Left renal pelvis (tissue), 4 donors: ENCODE measurements at regions not wholly inside any gene's neighbourhood (a gene's known extent, or its start where the extent isn't known, plus 50 kb on each side); places are given as distances from the start of the nearest gene placed in this dataset.
"Not testable (repeated sequence)": the region's sequence is repeated elsewhere in the genome, so short reads cannot be mapped to it uniquely, and the experiment has no call there.

Experiments
- DNase-seq, 4 donors: peaks; one replicate each; pipeline ENCODE4 v3.0.0-alpha.2; 2013; ENCODE audit warnings: low read depth in 4 of 4, low spot score in 3 of 4

DNA sequence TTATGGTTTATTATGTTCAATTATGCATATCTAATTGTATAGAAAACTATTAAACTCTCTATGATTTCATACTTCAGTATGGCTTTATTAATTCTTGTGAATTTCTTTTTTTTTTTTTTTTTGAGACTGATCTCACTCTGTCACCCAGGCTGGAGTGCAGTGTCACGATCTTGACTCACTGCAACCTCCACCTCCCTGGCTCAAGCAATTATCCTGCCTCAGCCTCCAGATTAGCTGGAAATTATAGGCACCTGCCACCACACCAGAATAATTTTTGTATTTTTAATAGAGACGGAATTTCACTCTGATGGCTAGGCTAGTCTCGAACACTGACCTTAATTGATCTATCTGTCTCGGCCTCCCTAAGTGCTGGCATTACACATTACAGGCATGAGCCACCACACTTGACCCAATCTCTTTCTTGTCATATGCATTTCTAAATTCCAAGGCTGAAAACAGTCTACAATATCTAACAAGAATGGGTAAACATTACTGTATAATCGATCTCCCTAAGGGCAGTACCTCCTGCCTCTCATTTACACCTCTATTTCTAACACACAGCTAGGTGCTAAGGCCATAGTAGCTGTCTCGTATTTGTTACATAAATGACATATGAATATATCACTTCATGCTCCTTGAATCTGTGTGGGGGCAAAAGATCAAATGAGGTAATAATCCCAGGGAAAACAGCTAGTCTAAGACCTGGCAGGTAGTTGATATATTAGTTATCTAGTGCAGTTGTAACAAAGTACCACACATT is 258.2 kb upstream of the CDH8 start:
- no peak for DNase-seq

DNA sequence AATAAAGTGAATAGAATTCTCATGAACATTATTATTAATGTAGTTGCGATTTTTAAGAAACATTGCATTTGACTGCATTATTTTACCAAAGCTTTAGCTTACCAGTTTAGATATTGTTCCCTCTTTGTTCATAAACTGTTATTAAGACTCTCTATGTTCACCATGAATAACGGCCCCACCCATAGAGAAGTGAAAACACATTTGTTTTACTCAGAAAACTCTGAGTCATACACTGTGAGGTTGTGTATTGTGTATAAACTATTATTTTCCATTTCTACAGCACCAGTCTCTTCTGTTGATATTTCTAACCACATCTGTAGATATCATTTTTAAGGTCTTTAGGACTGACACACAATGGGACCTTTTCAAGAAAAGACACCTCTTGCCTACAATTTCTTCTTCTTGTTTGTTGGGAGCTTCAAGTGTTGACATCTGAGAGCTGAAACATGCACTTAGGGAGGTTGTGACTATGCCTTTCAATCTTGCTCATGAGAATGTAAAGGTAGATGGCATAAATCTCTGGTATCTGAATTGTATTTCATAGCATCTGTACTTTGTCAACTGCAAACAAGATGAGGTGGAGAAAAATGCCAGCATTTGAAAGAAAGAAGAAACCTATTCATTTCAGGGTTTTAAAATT is 252.9 kb upstream of the CDH8 start:
- DNase-seq = no peak

- no peak for DNase-seq
Observed at GRCh38 chr16:62280506-62280905, 244.3 kb upstream of the CDH8 start.

DNA sequence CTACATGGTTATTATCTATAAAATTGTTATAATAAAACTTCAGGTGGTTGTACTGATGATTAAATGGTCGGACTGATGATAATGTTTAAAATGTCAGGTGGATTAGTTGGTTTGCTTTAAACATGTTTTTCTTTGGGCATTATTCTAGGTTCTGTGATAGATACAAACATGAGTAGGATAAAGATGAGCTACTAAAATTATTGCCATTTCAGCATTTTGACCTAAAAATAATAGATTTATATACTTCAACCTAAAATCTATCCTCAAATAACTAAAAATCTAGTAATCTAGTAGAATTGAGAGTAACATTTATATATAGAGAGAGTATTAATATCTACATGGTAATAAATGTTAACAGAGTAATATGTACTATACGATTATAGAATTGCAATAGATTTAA is 241.7 kb upstream of the CDH8 start:
- DNase-seq = no peak

DNA sequence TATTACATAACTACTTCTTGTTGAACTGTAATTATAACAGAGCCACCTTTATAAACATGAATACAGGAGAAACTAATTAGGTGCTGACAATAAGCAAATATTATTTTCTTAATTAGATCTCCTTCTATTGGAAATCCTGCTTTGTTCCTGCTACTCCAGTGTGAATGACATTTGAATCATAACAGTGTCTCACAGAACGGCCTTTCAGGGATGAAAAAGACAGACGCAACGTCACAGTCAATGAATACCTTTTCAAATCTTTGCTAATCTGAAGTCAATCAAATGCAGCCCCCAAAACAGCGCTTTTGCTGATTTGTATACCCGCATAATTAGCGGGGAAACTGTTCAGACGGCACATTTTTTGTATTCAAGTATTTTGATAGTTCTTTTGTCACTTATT is 240.4 kb upstream of the CDH8 start:
- DNase-seq = no peak

DNA sequence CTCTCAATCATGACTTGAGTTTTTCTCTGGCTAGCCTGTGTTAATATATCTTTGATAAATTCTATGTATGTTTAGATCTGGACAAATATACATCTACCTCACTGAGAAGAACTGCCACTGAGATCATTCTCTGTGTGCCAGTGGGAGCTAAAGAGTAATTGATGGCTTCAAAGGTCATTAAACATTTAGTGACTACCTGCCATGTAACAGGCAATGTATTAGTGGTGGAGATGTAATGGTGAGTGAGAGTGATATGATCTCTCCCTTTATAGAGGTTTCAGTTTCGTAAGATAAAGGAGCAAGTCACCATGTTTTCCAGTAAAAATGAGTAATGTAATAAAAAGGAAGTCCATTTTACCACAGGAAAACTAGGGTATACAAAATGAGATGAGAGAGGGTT is 235.8 kb upstream of the CDH8 start:
- DNase-seq = no peak

DNA sequence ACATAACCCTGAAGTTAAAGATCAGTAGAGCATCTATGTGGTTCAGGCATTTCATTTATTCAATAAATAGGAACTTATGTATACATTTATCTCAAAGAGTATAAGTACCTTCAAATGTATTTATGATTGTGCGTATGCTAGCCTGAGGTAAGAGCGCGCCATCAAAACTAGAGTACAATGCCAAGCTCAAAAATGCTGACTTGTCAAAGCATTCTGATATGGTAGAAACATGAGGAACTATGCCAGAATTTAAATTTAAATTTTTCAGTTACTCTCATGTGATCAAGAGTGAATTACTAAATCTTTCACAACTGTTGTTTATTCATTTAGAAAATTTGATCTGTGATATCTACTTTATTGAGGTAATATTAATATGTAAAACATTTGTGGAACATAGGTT is 225.5 kb upstream of the CDH8 start:
- no peak for DNase-seq

DNA sequence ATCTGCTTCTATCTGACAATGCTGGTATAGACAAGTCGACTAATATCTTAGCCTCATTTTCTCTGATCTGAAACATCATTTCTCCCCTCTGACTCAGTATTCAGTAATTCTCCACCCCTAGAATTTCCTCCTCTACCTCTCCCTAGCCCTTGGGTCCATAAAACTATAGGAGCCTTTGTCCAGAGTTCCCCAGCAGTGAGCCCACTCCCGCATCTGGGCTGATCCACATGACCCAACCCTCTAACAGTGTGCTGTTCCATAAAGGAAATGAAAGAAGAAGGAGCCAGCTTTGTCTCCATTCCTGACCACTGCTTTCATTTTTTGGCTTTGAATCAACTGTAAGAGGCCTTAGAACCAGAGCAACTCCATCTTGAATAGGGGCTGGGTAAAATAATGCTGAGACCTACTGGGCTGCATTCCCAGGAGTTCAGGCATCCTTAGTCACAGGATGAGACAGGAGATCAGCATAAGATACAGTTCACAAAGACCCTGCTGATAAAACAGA is 222.7 kb upstream of the CDH8 start:
- DNase-seq = not testable (repeated sequence)

GRCh38 chr16:62256406-62256805 is 220.2 kb upstream of the CDH8 start:
- DNase-seq = no peak

DNA sequence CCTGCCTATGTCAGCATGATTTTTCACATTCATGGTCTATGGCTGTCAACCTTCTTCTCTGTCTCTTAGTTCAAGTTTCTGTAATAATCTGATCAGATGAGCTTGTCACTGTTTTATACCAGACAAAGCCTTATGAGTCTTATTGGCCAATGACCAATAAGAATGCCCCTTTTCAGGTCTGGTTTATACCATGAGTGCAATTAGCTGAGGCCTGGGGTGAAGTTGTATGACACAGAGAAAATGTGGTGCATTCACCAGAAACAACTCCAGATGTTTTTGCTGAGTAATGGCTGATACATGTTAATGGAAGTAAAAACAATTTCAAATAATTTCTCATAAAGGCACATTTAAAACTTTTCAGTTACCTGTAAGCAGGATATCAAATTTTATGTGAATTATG is 218.6 kb upstream of the CDH8 start:
- DNase-seq = no peak

- DNase-seq = no peak
Observed at GRCh38 chr16:62254372-62254771, 218.1 kb upstream of the CDH8 start.

DNA sequence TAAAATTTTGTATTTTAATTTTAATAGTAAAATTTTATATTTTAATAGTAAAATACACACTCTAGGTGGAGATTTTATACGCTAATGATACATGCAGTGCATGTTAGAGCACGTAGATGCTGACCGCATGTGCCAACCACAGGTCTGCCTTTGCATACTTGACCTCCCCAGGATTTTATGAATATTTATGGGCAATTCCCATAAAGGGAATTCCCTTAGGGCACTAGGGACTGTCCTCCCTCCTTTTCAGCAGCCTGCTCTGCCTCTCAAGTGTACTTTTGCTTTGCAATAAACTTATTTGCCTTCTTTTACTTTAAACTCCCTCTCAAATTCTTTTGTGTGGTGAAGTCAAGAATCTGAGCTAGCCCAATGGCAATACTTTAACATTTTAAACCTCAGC is 217.7 kb upstream of the CDH8 start:
- no peak for DNase-seq

GRCh38 chr16:62249069-62249468 is 212.8 kb upstream of the CDH8 start:
- DNase-seq = no peak

GRCh38 chr16:62240722-62241121 is 204.5 kb upstream of the CDH8 start:
- DNase-seq = no peak

DNA sequence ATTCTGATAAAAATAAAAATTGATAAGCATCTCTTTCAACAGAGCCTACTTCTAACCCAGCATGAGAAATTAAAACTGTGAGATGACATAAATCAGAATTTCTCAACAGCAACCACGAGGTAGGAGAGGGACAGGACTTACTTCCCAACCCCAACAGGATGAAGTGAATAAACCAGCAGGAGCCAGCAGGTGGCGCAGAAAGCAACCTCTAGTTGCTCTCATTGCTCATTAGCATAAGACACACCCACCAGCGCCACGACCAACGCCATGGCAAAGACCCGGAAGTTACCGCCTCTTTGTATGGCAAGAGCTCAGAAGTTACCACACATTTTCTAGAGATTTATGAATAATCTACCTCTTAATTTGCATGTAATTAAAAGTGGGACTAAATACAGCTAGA is 189.4 kb upstream of the CDH8 start:
- peak in 1 of 4 donors; percentile 4 for DNase-seq

DNA sequence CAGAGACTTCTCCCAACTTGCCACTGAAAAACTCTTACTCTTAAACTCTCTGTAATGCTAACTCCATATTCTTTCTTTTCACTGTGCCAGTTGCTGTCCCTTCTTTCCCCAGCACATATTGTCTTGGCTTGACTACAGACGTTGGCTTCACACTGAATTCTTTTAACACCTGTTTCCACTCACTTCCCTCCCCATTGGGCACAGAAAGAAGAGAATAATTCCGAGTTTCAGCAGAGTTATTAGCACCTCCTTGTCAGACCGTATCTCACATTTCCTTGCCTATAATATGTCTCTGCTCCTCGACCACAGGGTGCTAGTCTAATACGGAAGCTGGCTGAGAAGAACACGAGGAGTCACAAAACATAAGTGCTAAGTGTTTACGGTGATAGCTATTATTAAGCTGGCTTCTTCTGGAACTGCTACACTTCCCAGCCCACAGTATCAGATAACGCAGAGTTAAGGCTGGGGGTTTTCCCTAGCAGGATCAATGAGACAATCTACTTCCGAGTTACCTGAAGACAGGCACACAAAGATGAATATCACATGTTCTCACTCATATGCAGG is 188.5 kb upstream of the CDH8 start:
- no peak for DNase-seq

- DNase-seq = no peak
Observed at GRCh38 chr16:62216837-62217236, 180.6 kb upstream of the CDH8 start.

GRCh38 chr16:62213763-62214162 is 177.5 kb upstream of the CDH8 start:
- DNase-seq = no peak

- DNase-seq = no peak
Observed at GRCh38 chr16:62208934-62209333, 172.7 kb upstream of the CDH8 start.

DNA sequence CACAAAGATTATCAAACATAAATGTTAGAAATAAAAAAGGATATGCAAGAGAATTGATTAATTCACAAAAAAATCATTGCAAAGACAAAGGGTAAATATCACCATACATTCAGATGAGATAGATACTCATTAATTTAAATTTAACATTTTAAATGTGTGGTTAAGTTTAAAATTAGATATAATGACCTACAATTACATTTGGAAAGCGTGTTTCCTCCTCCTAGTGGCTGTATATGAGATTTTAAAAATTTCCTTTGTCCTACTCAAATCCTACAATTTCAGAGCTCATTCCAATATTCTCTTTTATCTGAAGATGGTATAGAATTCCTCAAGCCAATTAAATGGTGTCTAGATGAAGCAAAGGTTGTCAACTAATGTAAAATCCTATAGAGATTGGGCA is 169.2 kb upstream of the CDH8 start:
- no peak for DNase-seq

DNA sequence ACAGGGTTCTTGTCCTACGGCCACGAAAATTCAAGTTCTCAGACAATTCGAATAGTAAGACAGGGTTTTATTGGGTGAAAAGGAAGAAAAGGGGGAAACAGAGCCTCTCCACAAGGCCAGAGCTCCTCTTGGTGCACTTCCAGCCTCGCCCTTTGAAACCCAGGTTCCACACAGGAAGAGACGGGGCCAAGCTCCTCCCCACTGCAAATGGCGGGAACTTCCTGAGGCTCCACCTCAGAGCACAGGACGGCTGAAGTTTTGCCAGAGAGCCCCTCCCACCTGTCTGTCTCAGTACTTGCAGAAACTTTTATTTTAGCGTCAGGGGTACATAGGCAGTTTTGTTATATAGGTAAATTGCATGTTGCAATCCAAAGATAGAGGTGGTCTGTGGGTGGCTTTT is 165.7 kb upstream of the CDH8 start:
- DNase-seq = no peak

DNA sequence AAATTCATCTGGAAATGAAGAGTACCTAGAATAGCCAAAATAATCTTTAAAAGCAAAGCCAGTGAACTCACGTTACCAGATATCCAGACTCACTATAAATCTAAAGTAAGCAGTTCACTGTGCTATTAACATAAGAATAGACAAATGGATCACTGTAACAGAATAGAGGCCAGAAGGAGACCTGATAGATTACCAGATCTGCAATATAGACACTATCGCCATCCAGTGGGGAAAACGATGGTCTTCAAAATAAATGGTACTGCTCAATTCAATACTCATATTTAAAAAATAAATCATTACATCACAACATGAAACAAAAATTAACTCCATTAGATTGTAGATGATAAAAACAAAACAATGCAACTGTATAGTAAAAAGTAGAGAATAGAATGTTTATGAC is 158.6 kb upstream of the CDH8 start:
- no peak for DNase-seq
